ENCODE measurements at regions not wholly inside any gene's neighbourhood (a gene's known extent, or its start where the extent isn't known, plus 50 kb on each side); places are given as distances from the start of the nearest gene placed in this dataset.
"Not testable (repeated sequence)": the region's sequence is repeated elsewhere in the genome, so short reads cannot be mapped to it uniquely, and the experiment has no call there.

- in situ Hi-C loops (cut with MboI; ENCODE audit: low sequenced_read_pairs in 4 of 4), result loop anchor here in 1 of 4 donors (25.0 kb wide), 1 partner anchor 111 kb away; no protein-coding TSS in a partner anchor
- intact Hi-C loops (cut with DNase I; ENCODE audit: low total_unique reads), result no loop called here
- no peaks in the 10 kb centered on the region for H3K27me3 ChIP-seq
- H3K36me3 ChIP-seq, result no peaks in the 10 kb centered on the region
- DNase-seq, result no peak
- no peak overlapping the region for H3K27ac ChIP-seq
- no peak for TF ChIP-seq POLR2A (IDR thresholded peaks at IDR 0.05)
- TF ChIP-seq CTCF (IDR thresholded peaks at IDR 0.05 in 4 of 5, conservative IDR thresholded peaks at IDR 0.05 in 1 of 5), result no peak
- no peak for ATAC-seq
- no peaks in the 10 kb centered on the region for H3K9me3 ChIP-seq
- H3K4me1 ChIP-seq, result no peaks in the 10 kb centered on the region
- H3K4me3 ChIP-seq, result no peak overlapping the region
Observed at GRCh38 chr3:166425900-166426611, 588.8 kb upstream of the BCHE start.

- intact Hi-C loops (cut with DNase I; ENCODE audit: low total_unique reads), result no loop called here
- Histone ChIP-seq H3K4me1 (no peaks in the 10 kb centered on the region), H3K4me3 (no peak overlapping the region), H3K27ac (no peak overlapping the region), H3K27me3 (no peaks in the 10 kb centered on the region), H3K36me3 (no peaks in the 10 kb centered on the region), H3K9me3 (no peaks in the 10 kb centered on the region)
- TF ChIP-seq CTCF (IDR thresholded peaks at IDR 0.05 in 4 of 5, conservative IDR thresholded peaks at IDR 0.05 in 1 of 5), result no peak
- TF ChIP-seq POLR2A (IDR thresholded peaks at IDR 0.05), result no peak
- in situ Hi-C loops (cut with MboI; ENCODE audit: low sequenced_read_pairs in 4 of 4), result loop anchor here in 1 of 4 donors (25.0 kb wide), 1 partner anchor 112 kb away; no protein-coding TSS in a partner anchor
- DNase-seq, result no peak
- ATAC-seq, result no peak
Observed at GRCh38 chr3:166425021-166425420, 587.8 kb upstream of the BCHE start.

GRCh38 chr3:166423824-166424513 lies 586.7 kb upstream of the BCHE start:
- H3K27ac ChIP-seq; H3K4me3 ChIP-seq; H3K27me3 ChIP-seq; in situ Hi-C loops (cut with MboI; ENCODE audit: low sequenced_read_pairs in 4 of 4); H3K4me1 ChIP-seq; H3K36me3 ChIP-seq; H3K9me3 ChIP-seq; DNase-seq; intact Hi-C loops (cut with DNase I; ENCODE audit: low total_unique reads); ATAC-seq: not testable (repeated sequence)

DNA sequence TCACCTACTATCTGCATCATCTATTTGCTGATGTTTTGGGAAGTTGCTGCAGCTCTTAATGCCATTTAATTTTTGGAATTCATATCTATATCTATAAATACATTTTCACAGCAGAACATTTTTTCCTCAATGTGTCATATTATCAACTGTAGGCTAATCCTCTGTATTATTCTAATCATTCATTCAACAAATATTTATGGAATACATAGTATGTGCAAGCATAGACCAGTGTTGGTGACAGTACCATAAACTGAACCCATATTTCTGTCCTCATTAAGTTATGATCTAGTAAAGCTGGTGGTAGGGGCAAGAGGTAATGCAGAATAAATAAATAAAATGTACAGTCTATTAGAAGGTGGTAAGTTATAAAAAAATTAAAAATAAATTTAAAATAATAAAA lies 585.3 kb upstream of the BCHE start:
- ATAC-seq, result no peak
- Histone ChIP-seq H3K4me3 (no peak overlapping the region), H3K27ac (no peak overlapping the region), H3K36me3 (no peaks in the 10 kb centered on the region), H3K27me3 (no peaks in the 10 kb centered on the region), H3K9me3 (no peaks in the 10 kb centered on the region), H3K4me1 (no peaks in the 10 kb centered on the region)
- intact Hi-C loops (cut with DNase I; ENCODE audit: low total_unique reads), result no loop called here
- in situ Hi-C loops (cut with MboI; ENCODE audit: low sequenced_read_pairs in 4 of 4), result no loop called here
- no peak for TF ChIP-seq CTCF (IDR thresholded peaks at IDR 0.05 in 4 of 5, conservative IDR thresholded peaks at IDR 0.05 in 1 of 5)
- TF ChIP-seq POLR2A (IDR thresholded peaks at IDR 0.05), result no peak
- no peak for DNase-seq

DNA sequence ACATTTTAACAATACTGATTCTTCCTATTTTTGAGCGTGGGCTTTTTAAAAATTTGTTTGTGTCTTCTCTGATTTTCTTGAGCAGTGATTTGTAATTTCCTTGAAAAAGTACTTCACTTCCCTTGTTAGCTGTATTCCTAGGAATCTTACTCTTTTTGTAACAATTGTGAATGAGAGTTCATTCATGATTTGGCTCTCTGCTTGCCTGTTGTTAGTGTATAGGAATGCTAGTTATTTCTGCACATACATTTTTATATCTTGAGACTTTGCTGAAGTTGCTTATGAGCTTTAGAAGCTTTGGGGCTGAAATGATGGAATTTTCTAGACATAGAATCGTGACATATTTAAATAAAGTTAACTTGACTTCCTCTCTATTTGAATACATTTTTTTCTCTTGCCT lies 582.8 kb upstream of the BCHE start:
- no peak overlapping the region for H3K27ac ChIP-seq
- TF ChIP-seq POLR2A (IDR thresholded peaks at IDR 0.05), result no peak
- TF ChIP-seq CTCF (IDR thresholded peaks at IDR 0.05 in 4 of 5, conservative IDR thresholded peaks at IDR 0.05 in 1 of 5), result no peak

More for the DNA sequence above, 582.8 kb upstream of the BCHE start:
- DNase-seq, result no peak
- Histone ChIP-seq H3K36me3 (no peaks in the 10 kb centered on the region), H3K4me1 (no peaks in the 10 kb centered on the region), H3K4me3 (no peak overlapping the region), H3K27me3 (no peaks in the 10 kb centered on the region), H3K9me3 (no peaks in the 10 kb centered on the region)
- in situ Hi-C loops (cut with MboI; ENCODE audit: low sequenced_read_pairs in 4 of 4) (no loop called here), intact Hi-C loops (cut with DNase I; ENCODE audit: low total_unique reads) (no loop called here)
- no peak for ATAC-seq

All from gastrocnemius medialis (tissue), 4 donors.